ENCODE measurements at regions not wholly inside any gene's neighbourhood (a gene's known extent, or its start where the extent isn't known, plus 50 kb on each side); places are given as distances from the start of the nearest gene placed in this dataset.

GRCh38 chr18:38895560-38895959 lies 1330.0 kb upstream of the CELF4 start:
- Histone ChIP-seq H3K9me2 (ENCODE audit: insufficient read depth, low read length) (no peaks in the 10 kb centered on the region), H3K36me3 (ENCODE audit: insufficient read depth, low read length) (no peaks in the 10 kb centered on the region), H3K9me3 (ENCODE audit: low read length) (no peaks in the 10 kb centered on the region), H3K4me1 (ENCODE audit: insufficient read depth, low read length, poor library complexity, severe bottlenecking) (no peaks in the 10 kb centered on the region), H2AFZ (ENCODE audit: low read length) (no peak overlapping the region), H3K27ac (ENCODE audit: low read depth, low read length, poor library complexity, severe bottlenecking) (no peak overlapping the region), H4K20me1 (ENCODE audit: insufficient read depth, low read length) (no peaks in the 10 kb centered on the region), H3K4me3 (ENCODE audit: low read depth, low read length, poor library complexity, severe bottlenecking) (no peak overlapping the region), H3K79me2 (ENCODE audit: insufficient read depth, low read depth, low read length) (no peaks in the 10 kb centered on the region), H3K4me2 (ENCODE audit: low read length) (no peak overlapping the region)
- TF ChIP-seq CTCF (conservative IDR thresholded peaks at IDR 0.05; ENCODE audit: low read length) (no peak), EZH2phosphoT487 (IDR thresholded peaks at IDR 0.05; ENCODE audit: borderline replicate concordance, low read depth, low read length) (no peak)
- no peak for DNase-seq (ENCODE audit: low spot score)
- intact Hi-C loops (cut with micrococcal nuclease; ENCODE audit: unreplicated experiment), result no loop called here
- no TSS peak for BruUV-seq (replicated peaks)
- CTCF ChIA-PET (ENCODE audit: unreplicated experiment), result no interaction called here
- POLR2A ChIA-PET, result no interaction called here

- Histone ChIP-seq H2AFZ (ENCODE audit: low read length) (no peak overlapping the region), H4K20me1 (ENCODE audit: insufficient read depth, low read length) (no peaks in the 10 kb centered on the region), H3K9me2 (ENCODE audit: insufficient read depth, low read length) (no peaks in the 10 kb centered on the region), H3K79me2 (ENCODE audit: insufficient read depth, low read depth, low read length) (no peaks in the 10 kb centered on the region), H3K4me2 (ENCODE audit: low read length) (no peak overlapping the region), H3K4me3 (ENCODE audit: low read depth, low read length, poor library complexity, severe bottlenecking) (no peak overlapping the region), H3K9me3 (ENCODE audit: low read length) (no peaks in the 10 kb centered on the region), H3K36me3 (ENCODE audit: insufficient read depth, low read length) (no peaks in the 10 kb centered on the region), H3K27ac (ENCODE audit: low read depth, low read length, poor library complexity, severe bottlenecking) (no peak overlapping the region), H3K4me1 (ENCODE audit: insufficient read depth, low read length, poor library complexity, severe bottlenecking) (no peaks in the 10 kb centered on the region)
- POLR2A ChIA-PET, result no interaction called here
- CTCF ChIA-PET (ENCODE audit: unreplicated experiment), result no interaction called here
- TF ChIP-seq EZH2phosphoT487 (IDR thresholded peaks at IDR 0.05; ENCODE audit: borderline replicate concordance, low read depth, low read length), result no peak
- no peak for TF ChIP-seq CTCF (conservative IDR thresholded peaks at IDR 0.05; ENCODE audit: low read length)
- intact Hi-C loops (cut with micrococcal nuclease; ENCODE audit: unreplicated experiment), result no loop called here
- DNase-seq (ENCODE audit: low spot score), result no peak
- BruUV-seq (replicated peaks), result no TSS peak
Measured at GRCh38 chr18:38887671-38888020, 1322.0 kb upstream of the CELF4 start.

- no peak for DNase-seq (ENCODE audit: low spot score)
Measured at GRCh38 chr18:38886861-38887670, 1321.5 kb upstream of the CELF4 start.

More at GRCh38 chr18:38886861-38887670, 1321.5 kb upstream of the CELF4 start:
- POLR2A ChIA-PET, result no interaction called here
- H3K9me2 ChIP-seq (ENCODE audit: insufficient read depth, low read length), result no peaks in the 10 kb centered on the region
- CTCF ChIA-PET (ENCODE audit: unreplicated experiment), result no interaction called here
- no peaks in the 10 kb centered on the region for H3K9me3 ChIP-seq (ENCODE audit: low read length)
- intact Hi-C loops (cut with micrococcal nuclease; ENCODE audit: unreplicated experiment), result no loop called here
- no peak overlapping the region for H3K4me2 ChIP-seq (ENCODE audit: low read length)
- BruUV-seq (replicated peaks), result no TSS peak
- TF ChIP-seq CTCF (conservative IDR thresholded peaks at IDR 0.05; ENCODE audit: low read length), result no peak
- TF ChIP-seq EZH2phosphoT487 (IDR thresholded peaks at IDR 0.05; ENCODE audit: borderline replicate concordance, low read depth, low read length), result no peak
- H2AFZ ChIP-seq (ENCODE audit: low read length), result no peak overlapping the region
- H4K20me1 ChIP-seq (ENCODE audit: insufficient read depth, low read length), result no peaks in the 10 kb centered on the region
- no peak overlapping the region for H3K27ac ChIP-seq (ENCODE audit: low read depth, low read length, poor library complexity, severe bottlenecking)
- no peaks in the 10 kb centered on the region for H3K4me1 ChIP-seq (ENCODE audit: insufficient read depth, low read length, poor library complexity, severe bottlenecking)
- H3K79me2 ChIP-seq (ENCODE audit: insufficient read depth, low read depth, low read length), result no peaks in the 10 kb centered on the region
- no peaks in the 10 kb centered on the region for H3K36me3 ChIP-seq (ENCODE audit: insufficient read depth, low read length)
- H3K4me3 ChIP-seq (ENCODE audit: low read depth, low read length, poor library complexity, severe bottlenecking), result no peak overlapping the region
